ENCODE measurements at regions not wholly inside any gene's neighbourhood (a gene's known extent, or its start where the extent isn't known, plus 50 kb on each side); places are given as distances from the start of the nearest gene placed in this dataset.

DNA sequence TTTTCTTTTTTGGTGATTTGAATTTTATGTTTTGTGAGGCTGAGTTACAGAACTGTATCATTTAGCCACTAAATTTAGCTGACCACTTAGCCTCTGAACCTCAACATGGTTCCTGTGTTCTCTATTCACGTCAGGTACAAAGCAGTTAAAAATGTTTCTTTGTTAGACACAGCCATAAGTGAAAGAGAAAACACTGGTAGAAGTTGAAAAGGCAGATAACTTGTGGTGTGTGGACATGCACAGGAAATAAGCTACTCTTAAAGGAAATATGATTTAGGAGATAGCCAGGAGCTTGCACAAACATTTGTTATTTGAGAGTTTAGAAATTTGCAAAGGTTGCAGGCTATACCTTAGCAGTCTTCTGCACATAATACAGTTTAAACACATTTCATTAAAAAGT is 171.0 kb upstream of the RPS6KA3 start:
- H3K9ac ChIP-seq: no peak overlapping the region
- no peaks in the 10 kb centered on the region for H4K20me1 ChIP-seq (ENCODE audit: insufficient read depth)
- H3K4me3 ChIP-seq (ENCODE audit: low read depth in 2 of 2, low read length in 1 of 2): no peak overlapping the region
- ChIA-PET POLR2A (no interaction called here), CTCF (interaction anchor here (0.7 kb wide), 2 partner anchors 9 to 37 kb away, joined by 3 read pairs; no protein-coding TSS in a partner anchor)
- WGBS (ENCODE audit: low lambda C conversion rate): 65% methylated on average over 1 of the region's 1 CpG
- 0 out of 2 replicates have a peak overlapping the region, but pooled peaks have one; percentile 56 for H2AFZ ChIP-seq (ENCODE audit: low read depth)
- no peaks in the 10 kb centered on the region for H3F3A ChIP-seq (replicated peaks; ENCODE audit: insufficient read depth)
- no peaks in the 10 kb centered on the region for H3K27me3 ChIP-seq (ENCODE audit: insufficient read depth)
- H3K4me2 ChIP-seq: no peak overlapping the region
- no peaks in the 10 kb centered on the region for H3K9me2 ChIP-seq
- DNase-seq: no peak
- TF ChIP-seq, protein P1, sequence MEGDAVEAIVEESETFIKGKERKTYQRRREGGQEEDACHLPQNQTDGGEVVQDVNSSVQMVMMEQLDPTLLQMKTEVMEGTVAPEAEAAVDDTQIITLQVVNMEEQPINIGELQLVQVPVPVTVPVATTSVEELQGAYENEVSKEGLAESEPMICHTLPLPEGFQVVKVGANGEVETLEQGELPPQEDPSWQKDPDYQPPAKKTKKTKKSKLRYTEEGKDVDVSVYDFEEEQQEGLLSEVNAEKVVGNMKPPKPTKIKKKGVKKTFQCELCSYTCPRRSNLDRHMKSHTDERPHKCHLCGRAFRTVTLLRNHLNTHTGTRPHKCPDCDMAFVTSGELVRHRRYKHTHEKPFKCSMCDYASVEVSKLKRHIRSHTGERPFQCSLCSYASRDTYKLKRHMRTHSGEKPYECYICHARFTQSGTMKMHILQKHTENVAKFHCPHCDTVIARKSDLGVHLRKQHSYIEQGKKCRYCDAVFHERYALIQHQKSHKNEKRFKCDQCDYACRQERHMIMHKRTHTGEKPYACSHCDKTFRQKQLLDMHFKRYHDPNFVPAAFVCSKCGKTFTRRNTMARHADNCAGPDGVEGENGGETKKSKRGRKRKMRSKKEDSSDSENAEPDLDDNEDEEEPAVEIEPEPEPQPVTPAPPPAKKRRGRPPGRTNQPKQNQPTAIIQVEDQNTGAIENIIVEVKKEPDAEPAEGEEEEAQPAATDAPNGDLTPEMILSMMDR (IDR thresholded peaks at IDR 0.05): no peak
- TF ChIP-seq, protein P2, sequence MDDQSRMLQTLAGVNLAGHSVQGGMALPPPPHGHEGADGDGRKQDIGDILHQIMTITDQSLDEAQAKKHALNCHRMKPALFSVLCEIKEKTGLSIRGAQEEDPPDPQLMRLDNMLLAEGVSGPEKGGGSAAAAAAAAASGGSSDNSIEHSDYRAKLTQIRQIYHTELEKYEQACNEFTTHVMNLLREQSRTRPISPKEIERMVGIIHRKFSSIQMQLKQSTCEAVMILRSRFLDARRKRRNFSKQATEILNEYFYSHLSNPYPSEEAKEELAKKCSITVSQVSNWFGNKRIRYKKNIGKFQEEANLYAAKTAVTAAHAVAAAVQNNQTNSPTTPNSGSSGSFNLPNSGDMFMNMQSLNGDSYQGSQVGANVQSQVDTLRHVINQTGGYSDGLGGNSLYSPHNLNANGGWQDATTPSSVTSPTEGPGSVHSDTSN (IDR thresholded peaks at IDR 0.05): no peak
- no peak for TF ChIP-seq POLR2AphosphoS5 (IDR thresholded peaks at IDR 0.05; ENCODE audit: low read depth, low read length)
- no peak for TF ChIP-seq EP300 (IDR thresholded peaks at IDR 0.05; ENCODE audit: borderline replicate concordance in 1 of 2, low read depth in 1 of 2, low read length in 1 of 2)
- TF ChIP-seq RFX5 (IDR thresholded peaks at IDR 0.05; ENCODE audit: low read length): no peak
- TF ChIP-seq FOXM1 (IDR thresholded peaks at IDR 0.05; ENCODE audit: low read depth): no peak
- no peak for TF ChIP-seq SIN3A (IDR thresholded peaks at IDR 0.05; ENCODE audit: borderline replicate concordance, low read depth, low read length)
- TF ChIP-seq TCF12 (IDR thresholded peaks at IDR 0.05): no peak
- TF ChIP-seq FOSL2 (IDR thresholded peaks at IDR 0.05; ENCODE audit: borderline replicate concordance, low read depth): no peak
- TF ChIP-seq NRF1 (IDR thresholded peaks at IDR 0.05; ENCODE audit: low read depth, low read length): no peak
- TF ChIP-seq RAD21 (IDR thresholded peaks at IDR 0.05; ENCODE audit: low read length): no peak
- no peak for TF ChIP-seq YY1 (IDR thresholded peaks at IDR 0.05; ENCODE audit: low read depth)
- H3K4me1 ChIP-seq (ENCODE audit: control insufficient read depth in 1 of 2, insufficient read depth in 2 of 2, low read depth in 1 of 2, low read length in 1 of 2): no peaks in the 10 kb centered on the region
- H3K36me3 ChIP-seq (replicated peaks in 1 of 2; ENCODE audit: control insufficient read depth in 1 of 2, insufficient read depth in 2 of 2, low read length in 1 of 2): no peaks in the 10 kb centered on the region
- H3K9me3 ChIP-seq: no peaks in the 10 kb centered on the region
- no peak overlapping the region for H3K27ac ChIP-seq (ENCODE audit: low read depth in 2 of 2, low read length in 1 of 2)
- no peaks in the 10 kb centered on the region for H3K79me2 ChIP-seq (ENCODE audit: insufficient read depth)

- TF ChIP-seq SIN3A (IDR thresholded peaks at IDR 0.05; ENCODE audit: borderline replicate concordance, low read depth, low read length) (no peak), FOXJ3 (CRISPR knock-in tag; IDR thresholded peaks at IDR 0.05) (no peak), SMC3 (IDR thresholded peaks at IDR 0.05; ENCODE audit: low read depth, low read length) (no peak), RCOR1 (IDR thresholded peaks at IDR 0.05; ENCODE audit: low read length) (no peak), TEAD4 (IDR thresholded peaks at IDR 0.05; ENCODE audit: borderline replicate concordance, insufficient read depth) (no peak), YY1 (IDR thresholded peaks at IDR 0.05; ENCODE audit: low read depth) (no peak), EZH2phosphoT487 (IDR thresholded peaks at IDR 0.05; ENCODE audit: borderline replicate concordance, low read depth) (no peak), CHD2 (IDR thresholded peaks at IDR 0.05; ENCODE audit: low read length, partially characterized antibody) (no peak), NRF1 (IDR thresholded peaks at IDR 0.05; ENCODE audit: low read depth, low read length) (no peak)
- no peaks in the 10 kb centered on the region for H3K9me2 ChIP-seq
- no peaks in the 10 kb centered on the region for H3K79me2 ChIP-seq (ENCODE audit: insufficient read depth)
- no peak for DNase-seq
- WGBS (ENCODE audit: low lambda C conversion rate): 71% methylated on average over 1 of the region's 1 CpG
- ChIA-PET POLR2A (no interaction called here), CTCF (interaction anchor here (1.2 kb wide), 1 partner anchor 183 kb away, joined by 6 read pairs; no protein-coding TSS in a partner anchor)
- no peaks in the 10 kb centered on the region for H4K20me1 ChIP-seq (ENCODE audit: insufficient read depth)
- no peaks in the 10 kb centered on the region for H3K27me3 ChIP-seq (ENCODE audit: insufficient read depth)
- no peaks in the 10 kb centered on the region for H3F3A ChIP-seq (replicated peaks; ENCODE audit: insufficient read depth)
- no peaks in the 10 kb centered on the region for H3K36me3 ChIP-seq (replicated peaks in 1 of 2; ENCODE audit: control insufficient read depth in 1 of 2, insufficient read depth in 2 of 2, low read length in 1 of 2)
- H3K27ac ChIP-seq (ENCODE audit: low read depth in 2 of 2, low read length in 1 of 2): no peak overlapping the region
- no peak overlapping the region for H3K4me3 ChIP-seq (ENCODE audit: low read depth in 2 of 2, low read length in 1 of 2)
- no peak overlapping the region for H3K4me2 ChIP-seq
- no peaks in the 10 kb centered on the region for H3K9me3 ChIP-seq
- no peak overlapping the region for H2AFZ ChIP-seq (ENCODE audit: low read depth)
- no peak overlapping the region for H3K9ac ChIP-seq
- H3K4me1 ChIP-seq (ENCODE audit: control insufficient read depth in 1 of 2, insufficient read depth in 2 of 2, low read depth in 1 of 2, low read length in 1 of 2): no peaks in the 10 kb centered on the region; a peak in 1 of 4 replicates
Observed at GRCh38 chrX:20435913-20436312, 169.2 kb upstream of the RPS6KA3 start.
